ENCODE measurements at regions not wholly inside any gene's neighbourhood (a gene's known extent, or its start where the extent isn't known, plus 50 kb on each side); places are given as distances from the start of the nearest gene placed in this dataset.

GRCh38 chr10:4473977-4474376, 352.0 kb upstream of the AKR1E2 start:
- DNase-seq = no peak

GRCh38 chr10:4472190-4472904, 353.7 kb upstream of the AKR1E2 start:
- DNase-seq = no peak

GRCh38 chr10:4470231-4470835, 355.7 kb upstream of the AKR1E2 start:
- DNase-seq = no peak

GRCh38 chr10:4467481-4467880, 358.5 kb upstream of the AKR1E2 start:
- DNase-seq = no peak

GRCh38 chr10:4460267-4460666, 365.7 kb upstream of the AKR1E2 start:
- DNase-seq = no peak

GRCh38 chr10:4459531-4459930, 366.5 kb upstream of the AKR1E2 start:
- DNase-seq = no peak

- DNase-seq = no peak
Observed at GRCh38 chr10:4457597-4457996, 368.4 kb upstream of the AKR1E2 start.

- DNase-seq = no peak
Observed at GRCh38 chr10:4456776-4457175, 369.2 kb upstream of the AKR1E2 start.

GRCh38 chr10:4456279-4456678, 369.7 kb upstream of the AKR1E2 start:
- DNase-seq = no peak

- no peak for DNase-seq
Observed at GRCh38 chr10:4453950-4454349, 372.1 kb upstream of the AKR1E2 start.

GRCh38 chr10:4453276-4453675, 372.7 kb upstream of the AKR1E2 start:
- no peak for DNase-seq

GRCh38 chr10:4450981-4451908, 374.8 kb upstream of the AKR1E2 start:
- DNase-seq = no peak

- no peak for DNase-seq
Observed at GRCh38 chr10:4450169-4450568, 375.8 kb upstream of the AKR1E2 start.

- DNase-seq = no peak
Observed at GRCh38 chr10:4448030-4448429, 378.0 kb upstream of the AKR1E2 start.

GRCh38 chr10:4443419-4443818, 382.6 kb upstream of the AKR1E2 start:
- DNase-seq = no peak

GRCh38 chr10:4442296-4442695, 383.7 kb upstream of the AKR1E2 start:
- no peak for DNase-seq

GRCh38 chr10:4440260-4440659, 385.7 kb upstream of the AKR1E2 start:
- DNase-seq = no peak

GRCh38 chr10:4437791-4438190, 388.2 kb upstream of the AKR1E2 start:
- DNase-seq = no peak

GRCh38 chr10:4437061-4437460, 388.9 kb upstream of the AKR1E2 start:
- no peak for DNase-seq

- no peak for DNase-seq
Observed at GRCh38 chr10:4436103-4436502, 389.9 kb upstream of the AKR1E2 start.

GRCh38 chr10:4434516-4435071, 391.4 kb upstream of the AKR1E2 start:
- DNase-seq = no peak

- no peak for DNase-seq
Observed at GRCh38 chr10:4434105-4434504, 391.9 kb upstream of the AKR1E2 start.

GRCh38 chr10:4431114-4431863, 394.7 kb upstream of the AKR1E2 start:
- DNase-seq = no peak
